ENCODE measurements at regions not wholly inside any gene's neighbourhood (a gene's known extent, or its start where the extent isn't known, plus 50 kb on each side); places are given as distances from the start of the nearest gene placed in this dataset.
A peak's percentile ranks its signal among the peaks of the same experiment; 100 is the strongest.
"Not testable (repeated sequence)": the region's sequence is repeated elsewhere in the genome, so short reads cannot be mapped to it uniquely, and the experiment has no call there.

DNA sequence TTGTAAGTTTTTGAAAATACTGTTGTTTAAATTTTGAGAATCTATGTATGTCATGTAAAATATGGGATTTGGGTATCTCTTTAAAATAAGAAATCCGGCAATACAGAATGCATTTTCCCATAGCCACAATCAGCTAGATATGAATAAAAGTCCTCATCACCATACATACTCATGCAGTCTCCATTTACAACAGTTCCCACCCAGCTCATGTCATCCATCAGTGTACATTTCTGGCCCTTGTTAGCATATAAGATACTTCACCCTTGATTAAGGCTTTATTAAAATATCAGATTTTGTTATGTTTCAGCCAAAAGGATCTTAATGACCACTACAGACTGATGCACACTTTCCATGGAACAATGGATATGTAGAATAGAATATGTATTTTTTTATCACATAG lies 218.0 kb downstream of the DPY19L2 start:
- no peak overlapping the region for H3K4me2 ChIP-seq (ENCODE audit: low read length)
- H2BK5ac ChIP-seq (ENCODE audit: low read depth, low read length, poor library complexity), result no peak overlapping the region
- no peaks in the 10 kb centered on the region for H3K4me1 ChIP-seq (ENCODE audit: control insufficient read depth in 1 of 2, insufficient read depth in 2 of 2, low read length in 2 of 2)
- no peaks in the 10 kb centered on the region for H3K36me3 ChIP-seq (ENCODE audit: control insufficient read depth in 1 of 2, insufficient read depth in 2 of 2, low read length in 2 of 2)
- H4K12ac ChIP-seq (ENCODE audit: low read depth, low read length), result no peak overlapping the region
- H4K91ac ChIP-seq (ENCODE audit: low read depth, low read length), result no peak overlapping the region
- H3K23ac ChIP-seq (ENCODE audit: low read length), result no peak overlapping the region
- no peaks in the 10 kb centered on the region for H3K27me3 ChIP-seq (ENCODE audit: insufficient read depth, low read length)
- no peaks in the 10 kb centered on the region for H3K9me3 ChIP-seq (ENCODE audit: insufficient read depth, low read depth, low read length)
- no peak overlapping the region for H3K4ac ChIP-seq (ENCODE audit: low read depth, low read length)
- no peak overlapping the region for H2AFZ ChIP-seq (ENCODE audit: insufficient read depth, low read length, poor library complexity)
- no peak for DNase-seq
- no peak overlapping the region for H3K9ac ChIP-seq (ENCODE audit: low read length)
- H2AK5ac ChIP-seq (ENCODE audit: low read length), result no peak overlapping the region
- H3K18ac ChIP-seq (ENCODE audit: low read length), result no peak overlapping the region
- no peak overlapping the region for H3K27ac ChIP-seq (ENCODE audit: low read depth, low read length)
- WGBS (ENCODE audit: extremely low coverage, insufficient coverage, insufficient read length), result no CpG with 5 or more reads among the region's 1 CpG
- no peaks in the 10 kb centered on the region for H3K79me1 ChIP-seq (ENCODE audit: low read length)
- H3K79me2 ChIP-seq (ENCODE audit: control insufficient read depth, insufficient read depth, low read length, poor library complexity), result no peaks in the 10 kb centered on the region
- no peak overlapping the region for H3K14ac ChIP-seq (ENCODE audit: low read length)
- no peak overlapping the region for H2BK120ac ChIP-seq (ENCODE audit: insufficient read depth, low read length, poor library complexity)
- no peak overlapping the region for H3K4me3 ChIP-seq (ENCODE audit: low read depth, low read length)
- H4K8ac ChIP-seq (ENCODE audit: low read depth, low read length), result no peak overlapping the region
- no peak overlapping the region for H2BK12ac ChIP-seq (ENCODE audit: low read length)

DNA sequence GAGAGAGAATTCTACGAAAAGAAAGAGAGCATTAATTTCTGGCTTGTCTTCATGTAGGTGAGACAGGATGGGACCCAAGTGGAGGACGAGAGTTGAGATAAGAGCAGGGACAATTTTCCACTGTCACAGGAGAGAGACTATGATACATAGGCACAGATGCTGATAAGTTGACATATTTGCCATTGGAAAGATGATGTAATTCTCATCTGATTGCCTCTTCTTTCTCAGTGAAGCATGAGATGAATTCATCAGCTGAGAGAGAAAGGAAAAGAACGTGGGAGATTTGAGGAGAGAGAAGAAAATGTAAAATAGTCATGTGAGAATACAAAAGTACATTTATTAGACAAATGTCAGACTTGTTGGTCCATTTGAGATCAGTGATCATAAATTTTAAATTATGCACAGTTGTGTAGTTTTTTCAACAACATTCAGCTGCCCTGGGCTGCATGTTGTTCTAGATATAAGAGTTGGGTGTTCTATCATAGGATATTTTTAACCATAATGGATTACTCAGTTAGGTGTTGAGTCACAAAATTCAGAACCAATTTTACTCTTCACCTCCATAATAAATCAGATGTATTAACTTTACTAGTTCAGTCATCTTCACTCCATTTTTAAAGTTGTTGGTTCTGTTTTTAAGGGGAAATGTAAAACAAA lies 222.9 kb downstream of the DPY19L2 start:
- no peak overlapping the region for H3K4me3 ChIP-seq (ENCODE audit: low read depth, low read length)
- no peak overlapping the region for H3K4ac ChIP-seq (ENCODE audit: low read depth, low read length)

DNA sequence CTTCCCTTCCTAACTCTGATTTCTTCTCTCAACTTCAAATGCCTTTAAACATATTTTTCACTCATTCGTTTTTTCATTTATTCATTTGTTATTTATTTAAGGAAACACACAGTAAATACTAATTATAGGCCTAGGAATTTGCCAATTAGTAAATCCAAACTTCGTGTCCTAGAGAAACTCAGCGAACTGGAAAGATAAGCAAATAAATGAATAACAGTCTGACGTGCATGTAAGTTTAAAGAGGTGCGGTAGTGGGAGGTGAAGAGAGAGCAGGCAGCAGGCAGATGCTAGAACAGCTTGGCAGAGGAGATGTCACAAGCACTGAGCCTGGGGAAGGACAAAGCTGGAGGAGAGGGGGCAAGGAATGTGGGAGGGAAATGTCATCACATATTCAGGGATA lies 228.2 kb downstream of the DPY19L2 start:
- H2AFZ ChIP-seq (ENCODE audit: insufficient read depth, low read length, poor library complexity), result no peak overlapping the region
- no peaks in the 10 kb centered on the region for H3K27me3 ChIP-seq (ENCODE audit: insufficient read depth, low read length)
- H3K9me3 ChIP-seq (ENCODE audit: insufficient read depth, low read depth, low read length), result no peaks in the 10 kb centered on the region
- H2BK120ac ChIP-seq (ENCODE audit: insufficient read depth, low read length, poor library complexity), result no peak overlapping the region
- no peak overlapping the region for H3K9ac ChIP-seq (ENCODE audit: low read length)
- H3K27ac ChIP-seq (ENCODE audit: low read depth, low read length), result no peak overlapping the region
- no peak overlapping the region for H2BK5ac ChIP-seq (ENCODE audit: low read depth, low read length, poor library complexity)
- H2BK12ac ChIP-seq (ENCODE audit: low read length), result no peak overlapping the region
- no peak for DNase-seq
- no peak overlapping the region for H3K4ac ChIP-seq (ENCODE audit: low read depth, low read length)
- H4K12ac ChIP-seq (ENCODE audit: low read depth, low read length), result no peak overlapping the region
- H3K79me2 ChIP-seq (ENCODE audit: control insufficient read depth, insufficient read depth, low read length, poor library complexity), result no peaks in the 10 kb centered on the region
- H3K36me3 ChIP-seq (ENCODE audit: control insufficient read depth in 1 of 2, insufficient read depth in 2 of 2, low read length in 2 of 2), result no peaks in the 10 kb centered on the region
- no peaks in the 10 kb centered on the region for H3K79me1 ChIP-seq (ENCODE audit: low read length)
- no CpG with 5 or more reads among the region's 5 CpGs for WGBS (ENCODE audit: extremely low coverage, insufficient coverage, insufficient read length)
- H2AK5ac ChIP-seq (ENCODE audit: low read length), result no peak overlapping the region
- no peak overlapping the region for H3K4me3 ChIP-seq (ENCODE audit: low read depth, low read length)
- H3K23ac ChIP-seq (ENCODE audit: low read length), result no peak overlapping the region
- no peak overlapping the region for H4K91ac ChIP-seq (ENCODE audit: low read depth, low read length)
- H3K4me2 ChIP-seq (ENCODE audit: low read length), result no peak overlapping the region
- H3K18ac ChIP-seq (ENCODE audit: low read length), result no peak overlapping the region
- no peak overlapping the region for H3K14ac ChIP-seq (ENCODE audit: low read length)
- no peak overlapping the region for H4K8ac ChIP-seq (ENCODE audit: low read depth, low read length)
- H3K4me1 ChIP-seq (ENCODE audit: control insufficient read depth in 1 of 2, insufficient read depth in 2 of 2, low read length in 2 of 2), result no peaks in the 10 kb centered on the region

More for the DNA sequence above, 222.9 kb downstream of the DPY19L2 start:
- Histone ChIP-seq H3K27ac (ENCODE audit: low read depth, low read length) (no peak overlapping the region), H2BK5ac (ENCODE audit: low read depth, low read length, poor library complexity) (no peak overlapping the region), H2BK12ac (ENCODE audit: low read length) (no peak overlapping the region), H2AK5ac (ENCODE audit: low read length) (no peak overlapping the region), H3K18ac (ENCODE audit: low read length) (no peak overlapping the region), H3K4me2 (ENCODE audit: low read length) (no peak overlapping the region), H4K91ac (ENCODE audit: low read depth, low read length) (no peak overlapping the region), H3K23ac (ENCODE audit: low read length) (no peak overlapping the region), H3K36me3 (ENCODE audit: control insufficient read depth in 1 of 2, insufficient read depth in 2 of 2, low read length in 2 of 2) (no peaks in the 10 kb centered on the region), H3K14ac (ENCODE audit: low read length) (no peak overlapping the region), H2BK120ac (ENCODE audit: insufficient read depth, low read length, poor library complexity) (no peak overlapping the region), H2AFZ (ENCODE audit: insufficient read depth, low read length, poor library complexity) (no peak overlapping the region), H3K9me3 (ENCODE audit: insufficient read depth, low read depth, low read length) (no peaks in the 10 kb centered on the region), H3K79me1 (ENCODE audit: low read length) (no peaks in the 10 kb centered on the region), H3K79me2 (ENCODE audit: control insufficient read depth, insufficient read depth, low read length, poor library complexity) (no peaks in the 10 kb centered on the region), H4K12ac (ENCODE audit: low read depth, low read length) (no peak overlapping the region), H4K8ac (ENCODE audit: low read depth, low read length) (no peak overlapping the region), H3K9ac (ENCODE audit: low read length) (no peak overlapping the region), H3K27me3 (ENCODE audit: insufficient read depth, low read length) (no peaks in the 10 kb centered on the region), H3K4me1 (ENCODE audit: control insufficient read depth in 1 of 2, insufficient read depth in 2 of 2, low read length in 2 of 2) (no peaks in the 10 kb centered on the region)
- DNase-seq, result peak in 1 of 2 donors; percentile 14
- no CpG with 5 or more reads among the region's 3 CpGs for WGBS (ENCODE audit: extremely low coverage, insufficient coverage, insufficient read length)

DNA sequence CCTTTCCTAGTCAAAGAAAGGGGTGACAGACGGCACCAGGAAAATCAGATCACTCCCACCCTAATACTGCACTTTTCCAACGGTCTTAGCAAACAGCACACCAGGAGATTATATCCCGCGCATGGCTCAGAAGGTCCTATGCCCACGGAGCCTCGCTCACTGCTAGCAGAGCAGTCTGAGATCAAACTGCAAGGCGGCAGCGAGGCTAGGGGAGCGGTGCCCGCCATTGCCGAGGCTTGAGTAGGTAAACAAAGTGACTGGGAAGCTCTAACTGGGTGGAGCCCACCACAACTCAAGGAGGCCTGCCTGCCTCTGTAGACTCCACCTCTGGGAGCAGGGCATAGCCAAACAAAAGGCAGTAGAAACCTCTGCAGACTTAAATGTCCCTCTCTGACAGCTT lies 233.9 kb downstream of the DPY19L2 start:
- no CpG with 5 or more reads among the region's 11 CpGs for WGBS (ENCODE audit: extremely low coverage, insufficient coverage, insufficient read length)
- not testable (repeated sequence) for DNase-seq

More for the DNA sequence above, 233.9 kb downstream of the DPY19L2 start:
- not testable (repeated sequence) for H2AFZ ChIP-seq (ENCODE audit: insufficient read depth, low read length, poor library complexity); H3K4ac ChIP-seq (ENCODE audit: low read depth, low read length); H2BK120ac ChIP-seq (ENCODE audit: insufficient read depth, low read length, poor library complexity); H3K27me3 ChIP-seq (ENCODE audit: insufficient read depth, low read length); H3K4me2 ChIP-seq (ENCODE audit: low read length); H3K14ac ChIP-seq (ENCODE audit: low read length); H3K79me1 ChIP-seq (ENCODE audit: low read length); H3K18ac ChIP-seq (ENCODE audit: low read length); H3K36me3 ChIP-seq (ENCODE audit: control insufficient read depth in 1 of 2, insufficient read depth in 2 of 2, low read length in 2 of 2); H3K27ac ChIP-seq (ENCODE audit: low read depth, low read length); H3K4me1 ChIP-seq (ENCODE audit: control insufficient read depth in 1 of 2, insufficient read depth in 2 of 2, low read length in 2 of 2); H3K9ac ChIP-seq (ENCODE audit: low read length); H2AK5ac ChIP-seq (ENCODE audit: low read length); H3K9me3 ChIP-seq (ENCODE audit: insufficient read depth, low read depth, low read length); H3K23ac ChIP-seq (ENCODE audit: low read length); H2BK12ac ChIP-seq (ENCODE audit: low read length); H4K8ac ChIP-seq (ENCODE audit: low read depth, low read length); H3K79me2 ChIP-seq (ENCODE audit: control insufficient read depth, insufficient read depth, low read length, poor library complexity); H3K4me3 ChIP-seq (ENCODE audit: low read depth, low read length); H4K91ac ChIP-seq (ENCODE audit: low read depth, low read length); H4K12ac ChIP-seq (ENCODE audit: low read depth, low read length); H2BK5ac ChIP-seq (ENCODE audit: low read depth, low read length, poor library complexity)
